Mesendoderm (in vitro differentiated cells): ENCODE measurements at regions not wholly inside any gene's neighbourhood (a gene's known extent, or its start where the extent isn't known, plus 50 kb on each side); places are given as distances from the start of the nearest gene placed in this dataset.
A peak's percentile ranks its signal among the peaks of the same experiment; 100 is the strongest.
"Not testable (repeated sequence)": the region's sequence is repeated elsewhere in the genome, so short reads cannot be mapped to it uniquely, and the experiment has no call there.

Experiments used
- DNase-seq: peaks from one replicate; pipeline ENCODE4 v3.0.0; 2013
- H2AK5ac ChIP-seq: 2 replicates; pipeline ENCODE4 v1.6.1; 2013; ENCODE audit warnings: low read length, inconsistent platforms
- H2BK120ac ChIP-seq: 2 replicates; pipeline ENCODE4 v1.6.1; 2013; ENCODE audit warnings: low read depth, mild to moderate bottlenecking, low read length, moderate library complexity, mixed read lengths
- H2BK15ac ChIP-seq: replicated peaks from 2 replicates; pipeline ENCODE4 v1.6.1; 2013; ENCODE audit warnings: low read depth, mild to moderate bottlenecking, moderate library complexity
- H2BK5ac ChIP-seq: 2 replicates; pipeline ENCODE4 v1.6.1; 2013; ENCODE audit warnings: low read length, inconsistent platforms
- H3K18ac ChIP-seq: 2 replicates; pipeline ENCODE4 v1.6.1; 2013; ENCODE audit warnings: mild to moderate bottlenecking, low read length, mixed read lengths
- H3K23ac ChIP-seq: one replicate; pipeline ENCODE4 v1.6.1; 2013; ENCODE audit warnings: low read length
- H3K27ac ChIP-seq: 2 replicates; pipeline ENCODE4 v1.5.1; 2013; ENCODE audit warnings: low read depth, mild to moderate bottlenecking, inconsistent platforms, low read length, moderate library complexity
- H3K27me3 ChIP-seq: 2 replicates; pipeline ENCODE4 v1.6.1; 2013; ENCODE audit warnings: low read length, control low read depth, mild to moderate bottlenecking, inconsistent platforms; ENCODE audit not compliant: insufficient read depth, poor library complexity
- H3K36me3 ChIP-seq: 2 replicates; pipeline ENCODE4 v1.6.1; 2013; ENCODE audit warnings: low read length, inconsistent platforms; ENCODE audit not compliant: control insufficient read depth, insufficient read depth
- H3K4ac ChIP-seq: one replicate; pipeline ENCODE4 v1.6.1; 2013; ENCODE audit warnings: low read depth, mild to moderate bottlenecking, low read length, moderate library complexity
- H3K4me1 ChIP-seq: 2 replicates; pipeline ENCODE4 v1.6.1; 2013; ENCODE audit warnings: low read depth, low read length, inconsistent platforms; ENCODE audit not compliant: control insufficient read depth
- H3K4me2 ChIP-seq: 2 replicates; pipeline ENCODE4 v1.6.1; 2013; ENCODE audit warnings: low read length
- H3K4me3 ChIP-seq: 2 replicates; pipeline ENCODE4 v1.5.1; 2013; ENCODE audit warnings: mild to moderate bottlenecking, low read length
- H3K56ac ChIP-seq: one replicate; pipeline ENCODE4 v1.6.1; 2013; ENCODE audit warnings: low read length
- H3K79me1 ChIP-seq: 2 replicates; pipeline ENCODE4 v1.6.1; 2013; ENCODE audit warnings: low read length, inconsistent platforms
- H3K79me2 ChIP-seq: 2 replicates; pipeline ENCODE4 v1.6.1; 2013; ENCODE audit warnings: mild to moderate bottlenecking, low read length; ENCODE audit not compliant: control insufficient read depth, insufficient read depth
- H3K9ac ChIP-seq: 2 replicates; pipeline ENCODE4 v1.6.1; 2013; ENCODE audit warnings: low read length, inconsistent platforms
- H4K5ac ChIP-seq: one replicate; pipeline ENCODE4 v1.6.1; 2013; ENCODE audit warnings: low read length
- H4K8ac ChIP-seq: one replicate; pipeline ENCODE4 v1.6.1; 2013; ENCODE audit warnings: low read depth, mild to moderate bottlenecking, control low read depth, low read length, moderate library complexity
- WGBS: extraction: QIAGEN DNeasy Blood & Tissue Kit; methylation state at CpG from one replicate; pipeline ENCODE4 v1.1.7; 2013; ENCODE audit warnings: low lambda C conversion rate, missing lambda C conversion rate; ENCODE audit not compliant: insufficient coverage; ENCODE audit errors: extremely low coverage; 5-methylcytosine and 5-hydroxymethylcytosine counted together

DNA sequence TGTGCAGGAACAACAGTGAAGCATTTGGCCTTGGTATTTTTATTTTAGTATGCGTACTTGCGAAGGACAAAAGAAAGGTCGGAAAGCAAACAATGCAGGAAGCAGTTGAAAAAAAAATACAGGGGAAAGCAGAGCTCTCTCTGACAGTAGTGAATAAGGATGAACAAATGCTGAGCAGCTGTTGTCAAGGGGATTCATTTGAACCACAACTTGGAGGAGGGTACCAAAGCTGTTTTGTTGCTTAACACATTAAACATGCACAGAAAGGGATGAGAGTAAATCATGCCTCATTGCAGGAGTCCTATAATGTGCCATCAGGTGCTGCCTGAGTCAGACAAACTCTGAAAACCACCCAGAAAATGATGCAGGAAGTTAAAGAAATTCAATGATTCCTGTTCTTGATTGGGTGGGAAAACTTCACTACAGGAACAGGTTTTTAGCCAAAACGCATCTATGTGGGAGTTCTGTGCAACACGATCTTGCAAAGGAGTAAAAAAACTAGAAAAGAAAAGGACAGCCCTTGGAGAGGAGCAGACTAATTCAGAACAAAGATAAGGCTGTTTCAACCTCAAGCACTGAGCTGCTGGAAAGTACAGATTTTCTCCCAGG is 2113.5 kb downstream of the LRRC4C start:
- no peak overlapping the region for H3K27ac ChIP-seq
- H2BK120ac ChIP-seq, result no peak overlapping the region
- no peak overlapping the region for H3K4me3 ChIP-seq
- no peak overlapping the region for H2BK5ac ChIP-seq
- H3K4ac ChIP-seq, result no peak overlapping the region
- H4K5ac ChIP-seq, result no peak overlapping the region
- no peaks in the 10 kb centered on the region for H3K36me3 ChIP-seq
- H3K4me1 ChIP-seq, result no peaks in the 10 kb centered on the region
- no peak overlapping the region for H3K18ac ChIP-seq
- WGBS, result no CpG with 5 or more reads among the region's 5 CpGs
- H3K79me2 ChIP-seq, result no peaks in the 10 kb centered on the region
- no peak overlapping the region for H2BK15ac ChIP-seq
- no peak overlapping the region for H3K9ac ChIP-seq
- H3K23ac ChIP-seq, result no peak overlapping the region
- H3K56ac ChIP-seq, result no peak overlapping the region
- H2AK5ac ChIP-seq, result no peak overlapping the region
- H3K27me3 ChIP-seq, result no peaks in the 10 kb centered on the region
- no peak overlapping the region for H4K8ac ChIP-seq
- no peak for DNase-seq
- H3K4me2 ChIP-seq, result no peak overlapping the region
- H3K79me1 ChIP-seq, result no peaks in the 10 kb centered on the region

DNA sequence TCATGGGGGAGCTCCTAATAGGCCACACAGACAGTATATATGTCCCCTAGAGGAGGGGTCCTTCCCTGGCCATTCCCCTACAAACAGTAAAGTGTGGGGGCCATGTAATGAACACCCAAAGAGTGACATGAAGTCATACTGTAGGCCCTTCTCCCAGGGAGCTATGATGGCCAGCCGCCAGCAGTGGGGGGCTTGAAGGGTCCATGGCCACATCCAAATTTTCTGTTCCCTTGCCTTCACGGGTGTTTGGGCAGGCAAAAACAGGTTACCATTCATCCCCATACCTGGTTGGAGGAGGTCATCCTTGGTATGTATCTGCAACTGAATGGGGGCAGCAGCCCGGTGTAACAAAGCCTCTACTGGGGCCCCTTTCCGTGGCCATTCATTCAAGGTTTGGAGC is 2118.0 kb downstream of the LRRC4C start:
- Histone ChIP-seq H3K36me3 (no peaks in the 10 kb centered on the region), H3K27ac (no peak overlapping the region), H4K8ac (no peak overlapping the region), H3K4ac (no peak overlapping the region), H2BK5ac (no peak overlapping the region), H3K27me3 (no peaks in the 10 kb centered on the region), H3K4me2 (no peak overlapping the region), H3K9ac (no peak overlapping the region), H4K5ac (no peak overlapping the region), H3K79me1 (no peaks in the 10 kb centered on the region), H2BK120ac (no peak overlapping the region), H3K56ac (no peak overlapping the region), H3K4me1 (no peaks in the 10 kb centered on the region), H3K4me3 (no peak overlapping the region), H2BK15ac (no peak overlapping the region), H3K79me2 (no peaks in the 10 kb centered on the region), H2AK5ac (no peak overlapping the region), H3K18ac (no peak overlapping the region), H3K23ac (no peak overlapping the region)
- WGBS, result no CpG with 5 or more reads among the region's 4 CpGs
- no peak for DNase-seq

DNA sequence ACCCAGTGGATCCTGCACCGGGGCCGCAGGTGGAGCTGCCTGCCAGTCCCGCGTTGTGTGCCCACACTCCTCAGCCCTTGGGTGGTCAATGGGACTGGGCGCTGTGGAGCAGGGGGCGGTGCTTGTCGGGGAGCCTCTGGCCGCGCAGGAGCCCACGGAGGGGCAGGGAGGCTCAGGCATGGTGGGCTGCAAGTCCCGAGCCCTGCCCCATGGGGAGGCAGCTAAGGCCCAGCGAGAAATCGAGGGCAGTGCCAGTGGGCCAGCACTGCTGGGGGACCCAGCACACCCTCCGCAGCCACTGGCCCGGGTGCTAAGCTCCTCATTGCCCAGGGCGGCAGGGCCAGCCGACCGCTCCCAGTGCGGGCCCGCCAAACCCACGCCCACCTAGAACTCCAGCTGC is 2126.4 kb downstream of the LRRC4C start:
- not testable (repeated sequence) for H2BK15ac ChIP-seq, H3K56ac ChIP-seq, H3K4me3 ChIP-seq, H3K18ac ChIP-seq, H3K36me3 ChIP-seq, H3K23ac ChIP-seq, H3K4ac ChIP-seq, H3K79me1 ChIP-seq, DNase-seq, H3K4me1 ChIP-seq, H3K27me3 ChIP-seq, H3K27ac ChIP-seq, H3K79me2 ChIP-seq, H2BK5ac ChIP-seq, H3K9ac ChIP-seq, H4K5ac ChIP-seq, H4K8ac ChIP-seq, H3K4me2 ChIP-seq, H2AK5ac ChIP-seq, H2BK120ac ChIP-seq
- no CpG with 5 or more reads among the region's 21 CpGs for WGBS

DNA sequence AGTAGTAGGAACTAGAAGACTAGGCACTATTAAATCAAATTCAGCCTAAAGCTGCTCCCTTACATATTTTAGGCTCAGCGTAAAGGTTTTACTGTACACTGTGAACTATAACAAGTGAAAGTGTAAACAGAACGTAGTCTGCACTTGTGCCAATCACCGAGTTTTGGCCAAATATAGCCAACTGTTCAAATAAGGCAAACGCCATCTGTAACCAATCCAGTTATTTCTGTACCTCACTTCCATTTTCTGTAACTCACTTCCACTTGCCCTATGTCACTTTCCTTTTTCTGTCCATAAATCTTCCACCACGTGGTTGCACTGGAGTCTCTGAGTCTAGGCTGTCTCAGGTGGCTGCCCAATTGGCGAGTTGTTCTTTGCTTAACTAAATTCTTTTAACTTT is 2132.2 kb downstream of the LRRC4C start:
- no peaks in the 10 kb centered on the region for H3K79me2 ChIP-seq
- H2BK120ac ChIP-seq, result no peak overlapping the region
- H4K8ac ChIP-seq, result no peak overlapping the region
- H2BK15ac ChIP-seq, result no peak overlapping the region
- no peak overlapping the region for H3K4ac ChIP-seq
- H3K4me2 ChIP-seq, result no peak overlapping the region
- no peak overlapping the region for H2AK5ac ChIP-seq
- no peak overlapping the region for H3K56ac ChIP-seq
- H3K4me1 ChIP-seq, result no peaks in the 10 kb centered on the region
- no peak for DNase-seq
- no peaks in the 10 kb centered on the region for H3K79me1 ChIP-seq
- H3K9ac ChIP-seq, result no peak overlapping the region
- no peaks in the 10 kb centered on the region for H3K36me3 ChIP-seq
- H3K27me3 ChIP-seq, result no peaks in the 10 kb centered on the region
- whole genome bisulfite sequencing, result no CpG with 5 or more reads among the region's 6 CpGs
- no peak overlapping the region for H2BK5ac ChIP-seq
- H3K23ac ChIP-seq, result no peak overlapping the region
- no peak overlapping the region for H3K4me3 ChIP-seq
- no peak overlapping the region for H3K27ac ChIP-seq
- no peak overlapping the region for H4K5ac ChIP-seq
- H3K18ac ChIP-seq, result no peak overlapping the region

DNA sequence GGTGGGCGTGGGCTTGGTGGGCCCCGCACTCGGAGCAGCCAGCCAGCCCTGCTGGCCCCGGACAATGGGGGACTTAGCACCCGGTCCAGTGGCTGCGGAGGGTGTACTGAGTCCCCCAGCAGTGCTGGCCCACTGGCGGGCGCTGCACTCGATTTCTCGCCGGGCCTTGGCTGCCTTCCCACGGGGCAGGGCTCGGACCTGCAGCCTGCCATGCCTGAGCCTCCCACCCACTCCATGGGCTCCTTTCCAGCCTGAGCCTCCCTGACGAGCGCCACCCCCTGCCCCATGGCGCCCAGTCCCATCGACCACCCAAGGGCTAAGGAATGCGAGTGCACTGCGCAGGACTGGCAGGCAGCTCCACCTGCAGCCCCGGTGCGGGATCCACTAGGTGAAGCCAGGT is 2147.6 kb downstream of the LRRC4C start:
- not testable (repeated sequence) for H4K8ac ChIP-seq, H4K5ac ChIP-seq, H2BK5ac ChIP-seq, H3K27ac ChIP-seq, H3K4me1 ChIP-seq, H3K4me2 ChIP-seq, H3K4me3 ChIP-seq, H3K18ac ChIP-seq, H3K4ac ChIP-seq, H3K79me2 ChIP-seq, H3K9ac ChIP-seq, DNase-seq, H3K56ac ChIP-seq, H3K23ac ChIP-seq, H3K79me1 ChIP-seq, H3K27me3 ChIP-seq, H3K36me3 ChIP-seq, H2BK15ac ChIP-seq, H2BK120ac ChIP-seq, H2AK5ac ChIP-seq
- WGBS, result no CpG with 5 or more reads among the region's 21 CpGs

DNA sequence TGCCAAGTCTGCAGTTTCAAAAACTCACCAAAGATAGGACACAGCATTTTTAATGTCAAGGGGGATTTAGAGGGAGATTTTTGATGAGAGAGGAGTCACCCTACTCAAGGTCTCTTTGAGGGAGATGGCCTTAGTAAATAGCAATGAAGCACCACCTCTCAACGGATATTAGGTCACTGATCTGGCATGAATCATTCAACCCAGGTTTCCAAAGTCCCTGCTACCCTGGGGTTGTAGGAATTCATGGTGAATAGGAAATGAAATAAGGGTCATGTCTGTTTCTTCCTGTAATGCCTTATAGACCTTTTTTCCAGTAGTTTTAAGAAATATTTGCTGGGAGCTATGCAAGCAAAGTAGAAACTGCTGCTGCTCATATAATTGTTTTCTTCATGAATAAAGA is 2154.9 kb downstream of the LRRC4C start:
- Histone ChIP-seq H2BK120ac (no peak overlapping the region), H3K4me1 (no peaks in the 10 kb centered on the region)
- no CpG with 5 or more reads among the region's 1 CpG for WGBS

More for the DNA sequence above, 2154.9 kb downstream of the LRRC4C start:
- H2AK5ac ChIP-seq, result no peak overlapping the region
- H3K36me3 ChIP-seq, result no peaks in the 10 kb centered on the region
- H3K4me2 ChIP-seq, result no peak overlapping the region
- no peak overlapping the region for H2BK5ac ChIP-seq
- H2BK15ac ChIP-seq, result no peak overlapping the region
- peak; percentile 51 for DNase-seq
- no peak overlapping the region for H3K27ac ChIP-seq
- H4K5ac ChIP-seq, result no peak overlapping the region
- H3K23ac ChIP-seq, result no peak overlapping the region
- H3K27me3 ChIP-seq, result no peaks in the 10 kb centered on the region
- no peaks in the 10 kb centered on the region for H3K79me1 ChIP-seq
- H3K79me2 ChIP-seq, result no peaks in the 10 kb centered on the region
- no peak overlapping the region for H3K9ac ChIP-seq
- H3K56ac ChIP-seq, result no peak overlapping the region
- H3K4ac ChIP-seq, result no peak overlapping the region
- H4K8ac ChIP-seq, result no peak overlapping the region
- no peak overlapping the region for H3K18ac ChIP-seq
- no peak overlapping the region for H3K4me3 ChIP-seq
